Cardiac septum (tissue), 1 donor: ENCODE measurements at regions not wholly inside any gene's neighbourhood (a gene's known extent, or its start where the extent isn't known, plus 50 kb on each side); places are given as distances from the start of the nearest gene placed in this dataset.

Experiments
- DNase-seq: peaks from one replicate; pipeline ENCODE4 v3.0.0-alpha.2; 2020; ENCODE audit warnings: low spot score
- intact Hi-C: fragments of 100-400 bp; cut with DNase I; formaldehyde crosslinking; loops from one replicate; pipeline ENCODE4 v1.14.0; 2022
- donor health status: DM: no; HTN: no; CAD: no.

GRCh38 chr1:117794073-117794472 lies 135.3 kb downstream of the GDAP2 start:
- no peak for DNase-seq
- intact Hi-C loops, result no loop called here

- DNase-seq, result no peak
- intact Hi-C loops, result no loop called here
These were observed 134.2 kb downstream of the GDAP2 start for GRCh38 chr1:117795190-117795589.

GRCh38 chr1:117795792-117796191 lies 133.6 kb downstream of the GDAP2 start:
- intact Hi-C loops, result no loop called here
- no peak for DNase-seq

- intact Hi-C loops, result no loop called here
These were observed 133.2 kb downstream of the GDAP2 start for GRCh38 chr1:117796226-117796625.

GRCh38 chr1:117798550-117798949 lies 130.9 kb downstream of the GDAP2 start:
- no peak for DNase-seq
- intact Hi-C loops, result no loop called here

More at GRCh38 chr1:117796226-117796625, 133.2 kb downstream of the GDAP2 start:
- DNase-seq, result no peak

GRCh38 chr1:117802531-117803257 lies 126.7 kb downstream of the GDAP2 start:
- intact Hi-C loops, result no loop called here
- DNase-seq, result no peak

GRCh38 chr1:117803318-117803717 lies 126.1 kb downstream of the GDAP2 start:
- intact Hi-C loops, result no loop called here
- no peak for DNase-seq

- no peak for DNase-seq
- intact Hi-C loops, result no loop called here
These were observed 119.7 kb downstream of the GDAP2 start for GRCh38 chr1:117809764-117810163.

GRCh38 chr1:117810553-117810952 lies 118.9 kb downstream of the GDAP2 start:
- intact Hi-C loops, result no loop called here
- no peak for DNase-seq

- DNase-seq, result no peak
- intact Hi-C loops, result no loop called here
These were observed 116.4 kb downstream of the GDAP2 start for GRCh38 chr1:117812869-117813511.
